ENCODE measurements at regions not wholly inside any gene's neighbourhood (a gene's known extent, or its start where the extent isn't known, plus 50 kb on each side); places are given as distances from the start of the nearest gene placed in this dataset.

GRCh38 chr6:71198908-71199307 lies 89.7 kb upstream of the OGFRL1 start:
- Histone ChIP-seq H3K36me3 (ENCODE audit: insufficient read depth) (no peaks in the 10 kb centered on the region), H3K4me2 (no peak overlapping the region), H3K27me3 (ENCODE audit: insufficient read depth, low read depth) (no peaks in the 10 kb centered on the region), H3K27ac (no peak overlapping the region), H3K9ac (no peak overlapping the region), H2AFZ (ENCODE audit: low read depth) (no peak overlapping the region), H3K79me2 (ENCODE audit: insufficient read depth, low read depth) (no peaks in the 10 kb centered on the region), H3K4me1 (ENCODE audit: low read depth, poor library complexity, severe bottlenecking) (no peaks in the 10 kb centered on the region), H4K20me1 (ENCODE audit: insufficient read depth) (no peaks in the 10 kb centered on the region), H3K4me3 (IDR thresholded peaks at IDR 0.05; ENCODE audit: insufficient read depth, low read depth, low read length) (no peak overlapping the region)
- no peak for TF ChIP-seq CTCF (conservative IDR thresholded peaks at IDR 0.05; ENCODE audit: low read depth, low read length)

GRCh38 chr6:71199736-71200135 lies 88.9 kb upstream of the OGFRL1 start:
- H2AFZ ChIP-seq (ENCODE audit: low read depth): no peak overlapping the region
- H3K27me3 ChIP-seq (ENCODE audit: insufficient read depth, low read depth): no peaks in the 10 kb centered on the region
- no peak overlapping the region for H3K4me3 ChIP-seq (IDR thresholded peaks at IDR 0.05; ENCODE audit: insufficient read depth, low read depth, low read length)
- no peak overlapping the region for H3K4me2 ChIP-seq
- no peaks in the 10 kb centered on the region for H3K79me2 ChIP-seq (ENCODE audit: insufficient read depth, low read depth)
- no peak for TF ChIP-seq CTCF (conservative IDR thresholded peaks at IDR 0.05; ENCODE audit: low read depth, low read length)
- H3K36me3 ChIP-seq (ENCODE audit: insufficient read depth): no peaks in the 10 kb centered on the region
- no peak overlapping the region for H3K27ac ChIP-seq
- no peak overlapping the region for H3K9ac ChIP-seq
- H4K20me1 ChIP-seq (ENCODE audit: insufficient read depth): no peaks in the 10 kb centered on the region
- no peaks in the 10 kb centered on the region for H3K4me1 ChIP-seq (ENCODE audit: low read depth, poor library complexity, severe bottlenecking)

GRCh38 chr6:71203206-71203605 lies 85.4 kb upstream of the OGFRL1 start:
- no peak overlapping the region for H3K27ac ChIP-seq
- H3K36me3 ChIP-seq (ENCODE audit: insufficient read depth): no peaks in the 10 kb centered on the region
- no peak overlapping the region for H3K4me3 ChIP-seq (IDR thresholded peaks at IDR 0.05; ENCODE audit: insufficient read depth, low read depth, low read length)
- no peak overlapping the region for H3K9ac ChIP-seq
- no peaks in the 10 kb centered on the region for H3K79me2 ChIP-seq (ENCODE audit: insufficient read depth, low read depth)
- no peaks in the 10 kb centered on the region for H3K27me3 ChIP-seq (ENCODE audit: insufficient read depth, low read depth)
- H3K4me1 ChIP-seq (ENCODE audit: low read depth, poor library complexity, severe bottlenecking): no peaks in the 10 kb centered on the region
- H2AFZ ChIP-seq (ENCODE audit: low read depth): no peak overlapping the region
- no peaks in the 10 kb centered on the region for H4K20me1 ChIP-seq (ENCODE audit: insufficient read depth)
- no peak overlapping the region for H3K4me2 ChIP-seq
- no peak for TF ChIP-seq CTCF (conservative IDR thresholded peaks at IDR 0.05; ENCODE audit: low read depth, low read length)

- Histone ChIP-seq H3K4me2 (no peak overlapping the region), H3K4me1 (ENCODE audit: low read depth, poor library complexity, severe bottlenecking) (no peaks in the 10 kb centered on the region), H3K79me2 (ENCODE audit: insufficient read depth, low read depth) (no peaks in the 10 kb centered on the region), H3K9ac (no peak overlapping the region), H2AFZ (ENCODE audit: low read depth) (no peak overlapping the region), H3K27me3 (ENCODE audit: insufficient read depth, low read depth) (no peaks in the 10 kb centered on the region), H3K36me3 (ENCODE audit: insufficient read depth) (no peaks in the 10 kb centered on the region), H4K20me1 (ENCODE audit: insufficient read depth) (no peaks in the 10 kb centered on the region), H3K27ac (no peak overlapping the region), H3K4me3 (IDR thresholded peaks at IDR 0.05; ENCODE audit: insufficient read depth, low read depth, low read length) (no peak overlapping the region)
- TF ChIP-seq CTCF (conservative IDR thresholded peaks at IDR 0.05; ENCODE audit: low read depth, low read length): no peak
Measured at GRCh38 chr6:71204741-71205140, 83.9 kb upstream of the OGFRL1 start.
